ENCODE measurements at regions not wholly inside any gene's neighbourhood (a gene's known extent, or its start where the extent isn't known, plus 50 kb on each side); places are given as distances from the start of the nearest gene placed in this dataset.

- Histone ChIP-seq H3K23ac (ENCODE audit: insufficient read length) (no peak overlapping the region), H3K18ac (ENCODE audit: extremely low read depth, low read length) (no peak overlapping the region), H3K4me1 (replicated peaks in 1 of 4; ENCODE audit: control insufficient read depth in 3 of 4, insufficient read depth in 4 of 4, low read length in 3 of 4) (no peaks in the 10 kb centered on the region), H3K27ac (ENCODE audit: low read depth, low read length) (no peak overlapping the region), H3K23me2 (ENCODE audit: low read depth, low read length) (no peaks in the 10 kb centered on the region; the same call in 1 of the 2 replicates), H3K27me3 (replicated peaks in 1 of 4; ENCODE audit: control insufficient read depth in 3 of 4, extremely low read depth in 1 of 4, insufficient read depth in 3 of 4, low read length in 3 of 4) (no peaks in the 10 kb centered on the region), H2BK5ac (ENCODE audit: low read depth, low read length) (no peak overlapping the region), H2BK20ac (ENCODE audit: low read length) (no peak overlapping the region), H3K79me2 (ENCODE audit: control insufficient read depth in 1 of 2, insufficient read depth in 2 of 2, low read length in 2 of 2) (no peaks in the 10 kb centered on the region), H3K4me2 (ENCODE audit: insufficient read depth in 1 of 2, low read depth in 2 of 2, low read length in 2 of 2) (no peak overlapping the region), H3K36me3 (ENCODE audit: control insufficient read depth in 2 of 4, insufficient read depth in 4 of 4, low read length in 3 of 4) (no peaks in the 10 kb centered on the region), H4K20me1 (replicated peaks in 1 of 2; ENCODE audit: control insufficient read depth in 1 of 2, insufficient read depth in 2 of 2, low read length in 2 of 2) (no peaks in the 10 kb centered on the region), H3K56ac (replicated peaks; ENCODE audit: insufficient read length, low read depth, low read length) (no peak overlapping the region), H4K8ac (ENCODE audit: extremely low read depth, insufficient read depth, low read length) (no peak overlapping the region), H3K4me3 (ENCODE audit: extremely low read depth in 1 of 4, insufficient read depth in 2 of 4, low read depth in 3 of 4, low read length in 4 of 4) (no peak overlapping the region), H4K5ac (ENCODE audit: insufficient read length, low read depth, low read length) (no peak overlapping the region), H2AK5ac (ENCODE audit: low read depth, low read length) (no peak overlapping the region), H2BK120ac (replicated peaks; ENCODE audit: low read depth, low read length) (no peak overlapping the region), H3K14ac (ENCODE audit: insufficient read length) (no peak overlapping the region), H3K9me3 (ENCODE audit: insufficient read depth in 2 of 2, low read depth in 1 of 2, low read length in 1 of 2) (no peaks in the 10 kb centered on the region), H2BK15ac (ENCODE audit: low read length) (no peak overlapping the region), H3K4ac (replicated peaks; ENCODE audit: insufficient read length, low read depth, low read length) (no peak overlapping the region), H3K79me1 (ENCODE audit: low read depth, low read length) (no peaks in the 10 kb centered on the region), H2AFZ (ENCODE audit: low read length) (no peak overlapping the region), H3K9ac (replicated peaks in 1 of 4; ENCODE audit: extremely low read depth in 1 of 4, low read depth in 3 of 4, low read length in 3 of 4) (no peak overlapping the region), H4K91ac (replicated peaks; ENCODE audit: insufficient read length, low read length) (no peak overlapping the region), H2BK12ac (ENCODE audit: low read depth, low read length) (no peak overlapping the region)
- POLR2A ChIA-PET (ENCODE audit: partially characterized antibody), result interaction anchor here (0.6 kb wide), 1 partner anchor 674 kb away, joined by 3 read pairs; no protein-coding TSS in a partner anchor
- no peak for FAIRE-seq
- 87% methylated on average over 2 of the region's 2 CpGs; no CpG with 5 or more reads in 1 of the 2 experiments for WGBS, 2 experiments (ENCODE audit: extremely low coverage in 1 of 2, insufficient coverage in 1 of 2, insufficient read length in 1 of 2, insufficient replicate concordance in 2 of 2, low coverage in 1 of 2, low lambda C conversion rate in 2 of 2, missing lambda C conversion rate in 1 of 2)
- CTCF ChIA-PET (ENCODE audit: partially characterized antibody), result interaction anchor here (1.0 to 1.7 kb wide), 2 partner anchors 13 to 554 kb away, joined by 4 read pairs; no protein-coding TSS in a partner anchor
- no peak for DNase-seq (ENCODE audit: low read depth in 1 of 2, low spot score in 2 of 2)
- TF ChIP-seq FOSL1 (IDR thresholded peaks at IDR 0.05; ENCODE audit: insufficient read depth, low read depth, low read length), result no peak
- no peak for TF ChIP-seq PHF8 (conservative IDR thresholded peaks at IDR 0.05; ENCODE audit: low read depth, low read length)
- no peak for TF ChIP-seq SIN3A (conservative IDR thresholded peaks at IDR 0.05 in 1 of 2, IDR thresholded peaks at IDR 0.05 in 1 of 2; ENCODE audit: low read depth in 1 of 2, low read length in 2 of 2)
- TF ChIP-seq KDM5A (IDR thresholded peaks at IDR 0.05; ENCODE audit: low read length), result no peak
- no peak for TF ChIP-seq EP300 (IDR thresholded peaks at IDR 0.05; ENCODE audit: borderline replicate concordance in 1 of 2, low read depth in 2 of 2, low read length in 2 of 2)
- TF ChIP-seq CEBPB (IDR thresholded peaks at IDR 0.05; ENCODE audit: low read depth, low read length), result no peak
- no peak for TF ChIP-seq SIX5 (IDR thresholded peaks at IDR 0.05; ENCODE audit: low read depth, low read length)
- TF ChIP-seq BACH1 (IDR thresholded peaks at IDR 0.05; ENCODE audit: low read length), result no peak
- no peak for TF ChIP-seq EGR1 (IDR thresholded peaks at IDR 0.05; ENCODE audit: borderline replicate concordance, low read depth, low read length)
- no peak for TF ChIP-seq HDAC6 (IDR thresholded peaks at IDR 0.05; ENCODE audit: low read depth, low read length)
- no peak for TF ChIP-seq SRF (IDR thresholded peaks at IDR 0.05; ENCODE audit: low read depth, low read length)
- no peak for TF ChIP-seq HDAC2 (IDR thresholded peaks at IDR 0.05; ENCODE audit: borderline replicate concordance in 1 of 2, low read depth in 2 of 2, low read length in 2 of 2)
- no peak for TF ChIP-seq POLR2AphosphoS5 (IDR thresholded peaks at IDR 0.05; ENCODE audit: low read depth, low read length)
- no peak for TF ChIP-seq POU5F1 (IDR thresholded peaks at IDR 0.05; ENCODE audit: low read depth, low read length)
- TF ChIP-seq TAF7 (optimal IDR thresholded peaks at IDR 0.05; ENCODE audit: borderline replicate concordance, low read depth, low read length), result no peak
Measured at GRCh38 chr1:70496181-70496580, 85.1 kb downstream of the CTH start.
